ENCODE measurements at regions not wholly inside any gene's neighbourhood (a gene's known extent, or its start where the extent isn't known, plus 50 kb on each side); places are given as distances from the start of the nearest gene placed in this dataset.

- TF ChIP-seq, protein P1, sequence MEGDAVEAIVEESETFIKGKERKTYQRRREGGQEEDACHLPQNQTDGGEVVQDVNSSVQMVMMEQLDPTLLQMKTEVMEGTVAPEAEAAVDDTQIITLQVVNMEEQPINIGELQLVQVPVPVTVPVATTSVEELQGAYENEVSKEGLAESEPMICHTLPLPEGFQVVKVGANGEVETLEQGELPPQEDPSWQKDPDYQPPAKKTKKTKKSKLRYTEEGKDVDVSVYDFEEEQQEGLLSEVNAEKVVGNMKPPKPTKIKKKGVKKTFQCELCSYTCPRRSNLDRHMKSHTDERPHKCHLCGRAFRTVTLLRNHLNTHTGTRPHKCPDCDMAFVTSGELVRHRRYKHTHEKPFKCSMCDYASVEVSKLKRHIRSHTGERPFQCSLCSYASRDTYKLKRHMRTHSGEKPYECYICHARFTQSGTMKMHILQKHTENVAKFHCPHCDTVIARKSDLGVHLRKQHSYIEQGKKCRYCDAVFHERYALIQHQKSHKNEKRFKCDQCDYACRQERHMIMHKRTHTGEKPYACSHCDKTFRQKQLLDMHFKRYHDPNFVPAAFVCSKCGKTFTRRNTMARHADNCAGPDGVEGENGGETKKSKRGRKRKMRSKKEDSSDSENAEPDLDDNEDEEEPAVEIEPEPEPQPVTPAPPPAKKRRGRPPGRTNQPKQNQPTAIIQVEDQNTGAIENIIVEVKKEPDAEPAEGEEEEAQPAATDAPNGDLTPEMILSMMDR (IDR thresholded peaks at IDR 0.05): no peak
- TF ChIP-seq EP300 (IDR thresholded peaks at IDR 0.05) (no peak), POLR2AphosphoS5 (IDR thresholded peaks at IDR 0.05) (no peak)
Observed at GRCh38 chr9:113664181-113664875, 200.8 kb downstream of the RGS3 start.
